ENCODE measurements at regions not wholly inside any gene's neighbourhood (a gene's known extent, or its start where the extent isn't known, plus 50 kb on each side); places are given as distances from the start of the nearest gene placed in this dataset.
"Not testable (repeated sequence)": the region's sequence is repeated elsewhere in the genome, so short reads cannot be mapped to it uniquely, and the experiment has no call there.

GRCh38 chr1:96550061-96550460 is 171.5 kb upstream of the PTBP2 start:
- no peak for DNase-seq (ENCODE audit: extremely low read depth, low read depth)

GRCh38 chr1:96552451-96552850 is 169.1 kb upstream of the PTBP2 start:
- DNase-seq (ENCODE audit: extremely low read depth, low read depth) = no peak

- DNase-seq (ENCODE audit: extremely low read depth, low read depth) = no peak
These were observed 167.8 kb upstream of the PTBP2 start for GRCh38 chr1:96553811-96554210.

- DNase-seq (ENCODE audit: extremely low read depth, low read depth) = no peak
These were observed 167.2 kb upstream of the PTBP2 start for GRCh38 chr1:96554364-96554763.

GRCh38 chr1:96557336-96557735 is 164.2 kb upstream of the PTBP2 start:
- no peak for DNase-seq (ENCODE audit: extremely low read depth, low read depth)

GRCh38 chr1:96558635-96559034 is 162.9 kb upstream of the PTBP2 start:
- DNase-seq (ENCODE audit: extremely low read depth, low read depth) = no peak

GRCh38 chr1:96559181-96559580 is 162.4 kb upstream of the PTBP2 start:
- no peak for DNase-seq (ENCODE audit: extremely low read depth, low read depth)

- peak; percentile 4 for DNase-seq (ENCODE audit: extremely low read depth, low read depth)
These were observed 161.6 kb upstream of the PTBP2 start for GRCh38 chr1:96559707-96560596.

- DNase-seq (ENCODE audit: extremely low read depth, low read depth) = no peak
These were observed 159.5 kb upstream of the PTBP2 start for GRCh38 chr1:96562094-96562493.

GRCh38 chr1:96564401-96564800 is 157.2 kb upstream of the PTBP2 start:
- DNase-seq (ENCODE audit: extremely low read depth, low read depth) = not testable (repeated sequence)

GRCh38 chr1:96565546-96565945 is 156.0 kb upstream of the PTBP2 start:
- DNase-seq (ENCODE audit: extremely low read depth, low read depth) = no peak

GRCh38 chr1:96568639-96569038 is 152.9 kb upstream of the PTBP2 start:
- no peak for DNase-seq (ENCODE audit: extremely low read depth, low read depth)

GRCh38 chr1:96569288-96569687 is 152.3 kb upstream of the PTBP2 start:
- DNase-seq (ENCODE audit: extremely low read depth, low read depth) = no peak

GRCh38 chr1:96579636-96580035 is 141.9 kb upstream of the PTBP2 start:
- DNase-seq (ENCODE audit: extremely low read depth, low read depth) = no peak

- no peak for DNase-seq (ENCODE audit: extremely low read depth, low read depth)
These were observed 140.7 kb upstream of the PTBP2 start for GRCh38 chr1:96580920-96581319.

- DNase-seq (ENCODE audit: extremely low read depth, low read depth) = no peak
These were observed 139.8 kb upstream of the PTBP2 start for GRCh38 chr1:96581772-96582171.

- DNase-seq (ENCODE audit: extremely low read depth, low read depth) = no peak
These were observed 137.7 kb upstream of the PTBP2 start for GRCh38 chr1:96583903-96584302.

GRCh38 chr1:96587222-96587621 is 134.4 kb upstream of the PTBP2 start:
- no peak for DNase-seq (ENCODE audit: extremely low read depth, low read depth)

GRCh38 chr1:96588416-96588995 is 133.1 kb upstream of the PTBP2 start:
- DNase-seq (ENCODE audit: extremely low read depth, low read depth) = no peak

GRCh38 chr1:96595530-96595929 is 126.1 kb upstream of the PTBP2 start:
- DNase-seq (ENCODE audit: extremely low read depth, low read depth) = not testable (repeated sequence)

GRCh38 chr1:96596226-96596922 is 125.2 kb upstream of the PTBP2 start:
- DNase-seq (ENCODE audit: extremely low read depth, low read depth) = peak; percentile 11

GRCh38 chr1:96597218-96597617 is 124.4 kb upstream of the PTBP2 start:
- no peak for DNase-seq (ENCODE audit: extremely low read depth, low read depth)
